Liver (tissue), 8 donors: ENCODE measurements at regions not wholly inside any gene's neighbourhood (a gene's known extent, or its start where the extent isn't known, plus 50 kb on each side); places are given as distances from the start of the nearest gene placed in this dataset.
A peak's percentile ranks its signal among the peaks of the same experiment; 100 is the strongest.

Experiments
- DNase-seq: peaks from one replicate; pipeline ENCODE4 v3.0.0-alpha.2; 2017; ENCODE audit warnings: low spot score
- H3K27ac ChIP-seq, 2 donors: one replicate each; pipeline ENCODE4 v1.7.0; 2013; ENCODE audit warnings: inconsistent platforms in 2 of 2, low read length in 2 of 2, control low read depth in 1 of 2, low read depth in 1 of 2, mild to moderate bottlenecking in 1 of 2
- H3K27me3 ChIP-seq, 4 donors: one replicate each; pipeline versions ENCODE4 v1.6.1 to v1.7.0; 2013; ENCODE audit warnings: low read length in 3 of 4, inconsistent platforms in 1 of 4, mild to moderate bottlenecking in 1 of 4, moderate library complexity in 1 of 4; ENCODE audit not compliant: control insufficient read depth in 4 of 4, insufficient read depth in 4 of 4
- H3K36me3 ChIP-seq, 4 donors: one replicate each; pipeline versions ENCODE4 v1.6.1 to v1.7.0; 2013; ENCODE audit warnings: low read length in 3 of 4, mild to moderate bottlenecking in 3 of 4, low read depth in 1 of 4, moderate library complexity in 1 of 4; ENCODE audit not compliant: control insufficient read depth in 4 of 4, insufficient read depth in 3 of 4
- H3K4me1 ChIP-seq, 4 donors: one replicate each; pipeline versions ENCODE4 v1.6.1 to v1.7.0; 2013; ENCODE audit warnings: low read length in 3 of 4, mild to moderate bottlenecking in 3 of 4, moderate library complexity in 1 of 4; ENCODE audit not compliant: control insufficient read depth in 4 of 4, insufficient read depth in 4 of 4
- H3K4me3 ChIP-seq, 3 donors: one replicate each; pipeline versions ENCODE4 v1.6.1 to v1.7.0; 2013; ENCODE audit warnings: low read length in 3 of 3, control low read depth in 1 of 3, low read depth in 1 of 3, mild to moderate bottlenecking in 1 of 3
- H3K9ac ChIP-seq, 2 donors: one replicate each; pipeline ENCODE4 v1.7.0; 2013; ENCODE audit warnings: low read length in 2 of 2, mild to moderate bottlenecking in 2 of 2, moderate library complexity in 2 of 2, control low read depth in 1 of 2, low read depth in 1 of 2
- H3K9me3 ChIP-seq, 4 donors: one replicate each; pipeline versions ENCODE4 v1.6.1 to v1.7.0; 2013; ENCODE audit warnings: low read length in 3 of 4; ENCODE audit not compliant: control insufficient read depth in 4 of 4
- EGR1 ChIP-seq, 2 donors: IDR thresholded peaks; 2 replicates each; pipeline ENCODE4 v1.6.1; 2016 to 2018; ENCODE audit warnings: antibody characterized with exemption in 2 of 2, low read depth in 2 of 2
- FOXA1 ChIP-seq: IDR thresholded peaks from 2 replicates; pipeline ENCODE4 v1.6.1; 2016; ENCODE audit warnings: antibody characterized with exemption
- HNF4A ChIP-seq, 2 donors: conservative IDR thresholded peaks; 2 replicates each; pipeline ENCODE4 v1.6.1; 2016; ENCODE audit warnings: antibody characterized with exemption in 2 of 2, mild to moderate bottlenecking in 2 of 2
- JUND ChIP-seq, 2 donors: IDR thresholded peaks; 2 replicates each; pipeline ENCODE4 v1.6.1; 2016; ENCODE audit warnings: antibody characterized with exemption in 2 of 2
- NR2F2 ChIP-seq: IDR thresholded peaks from 2 replicates; pipeline ENCODE4 v1.6.1; 2016; ENCODE audit warnings: antibody characterized with exemption
- RAD21 ChIP-seq, 2 donors: IDR thresholded peaks; 2 replicates each; pipeline ENCODE4 v1.6.1; 2016; ENCODE audit warnings: antibody characterized with exemption in 2 of 2, mild to moderate bottlenecking in 2 of 2
- SP1 ChIP-seq: IDR thresholded peaks from 2 replicates; pipeline ENCODE4 v1.6.1; 2018; ENCODE audit warnings: antibody characterized with exemption, mild to moderate bottlenecking
- TAF1 ChIP-seq: conservative IDR thresholded peaks from 2 replicates; pipeline ENCODE4 v1.6.1; 2016; ENCODE audit warnings: antibody characterized with exemption, mild to moderate bottlenecking
- WGBS: extraction: QIAGEN DNeasy Blood & Tissue Kit; methylation state at CpG from one replicate; pipeline ENCODE4 v1.1.7; 2013; 5-methylcytosine and 5-hydroxymethylcytosine counted together
- TF ChIP-seq, protein P1 (sequence below): IDR thresholded peaks from 2 replicates; pipeline ENCODE4 v1.6.1; 2016; ENCODE audit warnings: antibody characterized with exemption
- TF ChIP-seq, protein P2 (sequence below): fragments of 150-350 bp; IDR thresholded peaks from 2 replicates; pipeline ENCODE4 v1.5.1; 2017; ENCODE audit warnings: improper control_type of control experiment, low read depth, low read length; ENCODE audit not compliant: missing input control
- TF ChIP-seq, protein P3 (sequence below): IDR thresholded peaks from 2 replicates; pipeline ENCODE4 v1.6.1; 2016; ENCODE audit warnings: antibody characterized with exemption, mild to moderate bottlenecking
- TF ChIP-seq, protein P4 (sequence below): IDR thresholded peaks from 2 replicates; pipeline ENCODE4 v1.6.1; 2016; ENCODE audit warnings: antibody characterized with exemption
- donor health status: healthy.
- donor health status: healthy.
- donor health status: healthy.
- donor health status: healthy.
- donor health status: healthy.

DNA sequence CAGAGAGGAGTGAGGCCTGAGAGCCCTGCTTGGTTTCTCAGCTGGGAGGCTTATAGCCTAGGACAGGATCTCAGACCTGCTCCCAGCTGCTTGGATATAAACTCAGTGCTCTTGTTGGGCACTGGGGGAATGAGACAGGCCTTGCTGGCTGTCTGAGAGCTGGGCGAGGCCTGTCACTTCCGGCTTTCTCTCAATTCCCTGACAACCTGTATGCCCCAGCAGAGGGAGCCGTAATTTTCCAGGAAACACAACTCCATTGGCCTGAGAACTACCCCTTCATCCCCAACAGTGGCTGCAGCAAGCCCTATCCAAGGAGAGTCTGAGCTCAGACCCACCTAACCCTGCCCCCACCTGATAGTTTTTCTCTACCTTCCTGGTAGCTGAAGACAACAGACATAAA, 258.3 kb upstream of the STXBP6 start:
- DNase-seq: no peak
- TF ChIP-seq JUND (IDR thresholded peaks at IDR 0.05) (no peak), RAD21 (IDR thresholded peaks at IDR 0.05) (peak in 1 of 2 donors; percentile 36)
- TF ChIP-seq, protein P1, sequence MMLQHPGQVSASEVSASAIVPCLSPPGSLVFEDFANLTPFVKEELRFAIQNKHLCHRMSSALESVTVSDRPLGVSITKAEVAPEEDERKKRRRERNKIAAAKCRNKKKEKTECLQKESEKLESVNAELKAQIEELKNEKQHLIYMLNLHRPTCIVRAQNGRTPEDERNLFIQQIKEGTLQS: no peak
- no peaks in the 10 kb centered on the region for H3K9me3 ChIP-seq
- H3K4me1 ChIP-seq: no peaks in the 10 kb centered on the region
- no peak overlapping the region for H3K4me3 ChIP-seq
- H3K27ac ChIP-seq: no peak overlapping the region
- H3K9ac ChIP-seq: no peak overlapping the region
- no peaks in the 10 kb centered on the region for H3K27me3 ChIP-seq
- 46% methylated on average over 3 of the region's 3 CpGs for WGBS
- H3K36me3 ChIP-seq: no peaks in the 10 kb centered on the region

DNA sequence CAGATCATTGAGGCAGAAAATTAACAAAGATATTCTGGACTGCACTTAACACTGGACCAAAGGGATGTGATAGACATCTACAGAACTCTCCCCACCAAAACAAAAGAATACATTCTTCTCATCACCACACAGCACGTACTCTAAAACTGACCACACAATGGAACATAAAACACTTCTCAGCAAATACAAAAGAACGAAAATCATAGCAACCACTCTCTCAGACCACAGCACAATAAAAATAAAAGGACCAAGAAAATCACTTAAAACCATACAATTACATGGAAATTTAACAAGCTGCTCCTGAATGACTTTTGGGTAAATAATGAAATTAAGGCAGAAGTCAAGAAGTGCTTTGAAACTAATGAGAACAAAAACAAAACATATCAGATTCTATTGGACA, 254.0 kb upstream of the STXBP6 start:
- WGBS: 67% methylated on average over 2 of the region's 2 CpGs
- Histone ChIP-seq H3K9ac (no peak overlapping the region), H3K4me1 (no peaks in the 10 kb centered on the region), H3K36me3 (no peaks in the 10 kb centered on the region), H3K27ac (no peak overlapping the region), H3K9me3 (no peaks in the 10 kb centered on the region), H3K4me3 (no peak overlapping the region), H3K27me3 (no peaks in the 10 kb centered on the region)
- no peak for DNase-seq
- TF ChIP-seq JUND (IDR thresholded peaks at IDR 0.05) (no peak), NR2F2 (no peak), SP1 (no peak), RAD21 (IDR thresholded peaks at IDR 0.05) (no peak), FOXA1 (no peak), TAF1 (no peak), EGR1 (IDR thresholded peaks at IDR 0.05; ENCODE audit: low read depth in 2 of 2) (no peak), HNF4A (conservative IDR thresholded peaks at IDR 0.05) (no peak)
- TF ChIP-seq, protein P2, sequence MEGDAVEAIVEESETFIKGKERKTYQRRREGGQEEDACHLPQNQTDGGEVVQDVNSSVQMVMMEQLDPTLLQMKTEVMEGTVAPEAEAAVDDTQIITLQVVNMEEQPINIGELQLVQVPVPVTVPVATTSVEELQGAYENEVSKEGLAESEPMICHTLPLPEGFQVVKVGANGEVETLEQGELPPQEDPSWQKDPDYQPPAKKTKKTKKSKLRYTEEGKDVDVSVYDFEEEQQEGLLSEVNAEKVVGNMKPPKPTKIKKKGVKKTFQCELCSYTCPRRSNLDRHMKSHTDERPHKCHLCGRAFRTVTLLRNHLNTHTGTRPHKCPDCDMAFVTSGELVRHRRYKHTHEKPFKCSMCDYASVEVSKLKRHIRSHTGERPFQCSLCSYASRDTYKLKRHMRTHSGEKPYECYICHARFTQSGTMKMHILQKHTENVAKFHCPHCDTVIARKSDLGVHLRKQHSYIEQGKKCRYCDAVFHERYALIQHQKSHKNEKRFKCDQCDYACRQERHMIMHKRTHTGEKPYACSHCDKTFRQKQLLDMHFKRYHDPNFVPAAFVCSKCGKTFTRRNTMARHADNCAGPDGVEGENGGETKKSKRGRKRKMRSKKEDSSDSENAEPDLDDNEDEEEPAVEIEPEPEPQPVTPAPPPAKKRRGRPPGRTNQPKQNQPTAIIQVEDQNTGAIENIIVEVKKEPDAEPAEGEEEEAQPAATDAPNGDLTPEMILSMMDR: no peak
- TF ChIP-seq, protein P3, sequence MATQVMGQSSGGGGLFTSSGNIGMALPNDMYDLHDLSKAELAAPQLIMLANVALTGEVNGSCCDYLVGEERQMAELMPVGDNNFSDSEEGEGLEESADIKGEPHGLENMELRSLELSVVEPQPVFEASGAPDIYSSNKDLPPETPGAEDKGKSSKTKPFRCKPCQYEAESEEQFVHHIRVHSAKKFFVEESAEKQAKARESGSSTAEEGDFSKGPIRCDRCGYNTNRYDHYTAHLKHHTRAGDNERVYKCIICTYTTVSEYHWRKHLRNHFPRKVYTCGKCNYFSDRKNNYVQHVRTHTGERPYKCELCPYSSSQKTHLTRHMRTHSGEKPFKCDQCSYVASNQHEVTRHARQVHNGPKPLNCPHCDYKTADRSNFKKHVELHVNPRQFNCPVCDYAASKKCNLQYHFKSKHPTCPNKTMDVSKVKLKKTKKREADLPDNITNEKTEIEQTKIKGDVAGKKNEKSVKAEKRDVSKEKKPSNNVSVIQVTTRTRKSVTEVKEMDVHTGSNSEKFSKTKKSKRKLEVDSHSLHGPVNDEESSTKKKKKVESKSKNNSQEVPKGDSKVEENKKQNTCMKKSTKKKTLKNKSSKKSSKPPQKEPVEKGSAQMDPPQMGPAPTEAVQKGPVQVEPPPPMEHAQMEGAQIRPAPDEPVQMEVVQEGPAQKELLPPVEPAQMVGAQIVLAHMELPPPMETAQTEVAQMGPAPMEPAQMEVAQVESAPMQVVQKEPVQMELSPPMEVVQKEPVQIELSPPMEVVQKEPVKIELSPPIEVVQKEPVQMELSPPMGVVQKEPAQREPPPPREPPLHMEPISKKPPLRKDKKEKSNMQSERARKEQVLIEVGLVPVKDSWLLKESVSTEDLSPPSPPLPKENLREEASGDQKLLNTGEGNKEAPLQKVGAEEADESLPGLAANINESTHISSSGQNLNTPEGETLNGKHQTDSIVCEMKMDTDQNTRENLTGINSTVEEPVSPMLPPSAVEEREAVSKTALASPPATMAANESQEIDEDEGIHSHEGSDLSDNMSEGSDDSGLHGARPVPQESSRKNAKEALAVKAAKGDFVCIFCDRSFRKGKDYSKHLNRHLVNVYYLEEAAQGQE: no peak
- TF ChIP-seq, protein P4, sequence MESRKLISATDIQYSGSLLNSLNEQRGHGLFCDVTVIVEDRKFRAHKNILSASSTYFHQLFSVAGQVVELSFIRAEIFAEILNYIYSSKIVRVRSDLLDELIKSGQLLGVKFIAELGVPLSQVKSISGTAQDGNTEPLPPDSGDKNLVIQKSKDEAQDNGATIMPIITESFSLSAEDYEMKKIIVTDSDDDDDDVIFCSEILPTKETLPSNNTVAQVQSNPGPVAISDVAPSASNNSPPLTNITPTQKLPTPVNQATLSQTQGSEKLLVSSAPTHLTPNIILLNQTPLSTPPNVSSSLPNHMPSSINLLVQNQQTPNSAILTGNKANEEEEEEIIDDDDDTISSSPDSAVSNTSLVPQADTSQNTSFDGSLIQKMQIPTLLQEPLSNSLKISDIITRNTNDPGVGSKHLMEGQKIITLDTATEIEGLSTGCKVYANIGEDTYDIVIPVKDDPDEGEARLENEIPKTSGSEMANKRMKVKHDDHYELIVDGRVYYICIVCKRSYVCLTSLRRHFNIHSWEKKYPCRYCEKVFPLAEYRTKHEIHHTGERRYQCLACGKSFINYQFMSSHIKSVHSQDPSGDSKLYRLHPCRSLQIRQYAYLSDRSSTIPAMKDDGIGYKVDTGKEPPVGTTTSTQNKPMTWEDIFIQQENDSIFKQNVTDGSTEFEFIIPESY: no peak
